Esophagus squamous epithelium (tissue), 5 donors: ENCODE measurements at regions not wholly inside any gene's neighbourhood (a gene's known extent, or its start where the extent isn't known, plus 50 kb on each side); places are given as distances from the start of the nearest gene placed in this dataset.

Experiments
- DNase-seq: peaks from one replicate; lab custom pipeline; 2025; lab: John Stamatoyannopoulos, UW
- H3K27ac ChIP-seq, 4 donors: fragments of 200-600 bp; sonication (generic); one replicate each; pipeline ENCODE4 v1.5.1; 2016 to 2019; ENCODE audit warnings: mild to moderate bottlenecking in 1 of 4
- H3K27me3 ChIP-seq, 4 donors: fragments of 200-600 bp; sonication (generic); 1 replicate in 3 of 4; 2 replicates in 1 of 4; pipeline versions ENCODE4 v1.5.1 to v1.6.0; 2017 to 2021; ENCODE audit warnings: antibody characterized with exemption in 1 of 4
- H3K36me3 ChIP-seq, 3 donors: fragments of 200-600 bp; sonication (generic); one replicate each; pipeline ENCODE4 v1.5.1; 2016 to 2019
- H3K4me1 ChIP-seq, 3 donors: fragments of 200-600 bp; sonication (generic); one replicate each; pipeline ENCODE4 v1.5.1; 2017 to 2019
- H3K4me3 ChIP-seq, 4 donors: fragments of 200-600 bp; sonication (generic); 1 replicate in 3 of 4; 2 replicates in 1 of 4; pipeline ENCODE4 v1.5.1; 2016 to 2019; ENCODE audit warnings: mild to moderate bottlenecking in 2 of 4, moderate library complexity in 1 of 4
- H3K9me3 ChIP-seq, 3 donors: fragments of 200-600 bp; sonication (generic); one replicate each; pipeline ENCODE4 v1.5.1; 2016 to 2019
- CTCF ChIP-seq, 6 experiments: fragments of 450-650 bp in 4 of 6; fragments of 200-600 bp in 2 of 6; sonication (generic) in 2 of 6; IDR thresholded peaks; one replicate each; pipeline ENCODE4 v1.5.1; 2016 to 2019; ENCODE audit warnings: antibody characterized with exemption in 6 of 6, mild to moderate bottlenecking in 4 of 6, moderate library complexity in 4 of 6
- POLR2A ChIP-seq, 4 donors: fragments of 450-650 bp; IDR thresholded peaks; one replicate each; pipeline ENCODE4 v1.6.1; 2017; ENCODE audit warnings: antibody characterized with exemption in 4 of 4, mild to moderate bottlenecking in 4 of 4, moderate library complexity in 3 of 4
- WGBS, 2 donors: methylation state at CpG; one replicate each; pipeline ENCODE4 v1.1.5; 2018; 5-methylcytosine and 5-hydroxymethylcytosine counted together
- intact Hi-C: fragments of 100-400 bp; cut with DNase I; formaldehyde crosslinking; loops from one replicate; pipeline ENCODE4 v1.15.0; 2022
- donor health status: DM: yes; HTN: yes; CAD: no.

GRCh38 chr18:27277554-27277953 lies 92.4 kb upstream of the CHST9 start:
- intact Hi-C loops = no loop called here
- H3K27me3 ChIP-seq = no peaks in the 10 kb centered on the region
- no peak overlapping the region for H3K27ac ChIP-seq
- no peak overlapping the region for H3K4me3 ChIP-seq
- H3K9me3 ChIP-seq = no peaks in the 10 kb centered on the region
- no peaks in the 10 kb centered on the region for H3K36me3 ChIP-seq
- no peak for DNase-seq
- no peaks in the 10 kb centered on the region for H3K4me1 ChIP-seq
- TF ChIP-seq CTCF (IDR thresholded peaks at IDR 0.05) (no peak), POLR2A (IDR thresholded peaks at IDR 0.05) (no peak)
- WGBS, 2 donors = 70 to 72% methylated on average over 3 of the region's 3 CpGs

- H3K27ac ChIP-seq = no peak overlapping the region
- DNase-seq = no peak
- no peaks in the 10 kb centered on the region for H3K4me1 ChIP-seq
- intact Hi-C loops = no loop called here
- 79 to 81% methylated on average over 6 of the region's 6 CpGs for WGBS, 2 donors
- no peaks in the 10 kb centered on the region for H3K27me3 ChIP-seq
- H3K9me3 ChIP-seq = no peaks in the 10 kb centered on the region
- H3K4me3 ChIP-seq = no peak overlapping the region
- no peak for TF ChIP-seq POLR2A (IDR thresholded peaks at IDR 0.05)
- no peak for TF ChIP-seq CTCF (IDR thresholded peaks at IDR 0.05)
- H3K36me3 ChIP-seq = no peaks in the 10 kb centered on the region
Observed at GRCh38 chr18:27276886-27277285, 91.8 kb upstream of the CHST9 start.

GRCh38 chr18:27276479-27276878 lies 91.4 kb upstream of the CHST9 start:
- 65 to 68% methylated on average over 2 of the region's 2 CpGs for WGBS, 2 donors

GRCh38 chr18:27274901-27275300 lies 89.8 kb upstream of the CHST9 start:
- intact Hi-C loops = no loop called here
- no peak overlapping the region for H3K27ac ChIP-seq
- DNase-seq = no peak
- no peak for TF ChIP-seq POLR2A (IDR thresholded peaks at IDR 0.05)
- no peak for TF ChIP-seq CTCF (IDR thresholded peaks at IDR 0.05)
- H3K9me3 ChIP-seq = no peaks in the 10 kb centered on the region
- H3K27me3 ChIP-seq = no peaks in the 10 kb centered on the region
- H3K4me3 ChIP-seq = no peak overlapping the region
- no peaks in the 10 kb centered on the region for H3K4me1 ChIP-seq
- 88 to 92% methylated on average over 3 of the region's 3 CpGs for WGBS, 2 donors
- no peaks in the 10 kb centered on the region for H3K36me3 ChIP-seq

More at GRCh38 chr18:27276479-27276878, 91.4 kb upstream of the CHST9 start:
- TF ChIP-seq POLR2A (IDR thresholded peaks at IDR 0.05) (no peak), CTCF (IDR thresholded peaks at IDR 0.05) (no peak)
- Histone ChIP-seq H3K27ac (no peak overlapping the region), H3K9me3 (no peaks in the 10 kb centered on the region), H3K4me3 (no peak overlapping the region), H3K4me1 (no peaks in the 10 kb centered on the region), H3K36me3 (no peaks in the 10 kb centered on the region), H3K27me3 (no peaks in the 10 kb centered on the region)
- no peak for DNase-seq
- intact Hi-C loops = no loop called here

GRCh38 chr18:27270508-27270907 lies 85.4 kb upstream of the CHST9 start:
- no peaks in the 10 kb centered on the region for H3K4me1 ChIP-seq
- no peak overlapping the region for H3K27ac ChIP-seq
- H3K4me3 ChIP-seq = no peak overlapping the region
- intact Hi-C loops = no loop called here
- H3K9me3 ChIP-seq = no peaks in the 10 kb centered on the region
- 88 to 91% methylated on average over 2 of the region's 2 CpGs for WGBS, 2 donors
- TF ChIP-seq CTCF (IDR thresholded peaks at IDR 0.05) = no peak
- no peak for TF ChIP-seq POLR2A (IDR thresholded peaks at IDR 0.05)
- DNase-seq = no peak
- H3K27me3 ChIP-seq = no peaks in the 10 kb centered on the region
- no peaks in the 10 kb centered on the region for H3K36me3 ChIP-seq
